Epithelial cell of esophagus (primary cell): ENCODE measurements at regions not wholly inside any gene's neighbourhood (a gene's known extent, or its start where the extent isn't known, plus 50 kb on each side); places are given as distances from the start of the nearest gene placed in this dataset.

Source experiments
- DNase-seq: peaks from one replicate; pipeline ENCODE4 v3.0.0; 2010; ENCODE audit warnings: low read depth
- H3K4me3 ChIP-seq: 2 replicates; pipeline ENCODE4 v1.5.1; 2011; ENCODE audit warnings: mild to moderate bottlenecking, low read length, control low read depth
- CTCF ChIP-seq: IDR thresholded peaks from 2 replicates; pipeline ENCODE4 v1.5.1; 2011; ENCODE audit warnings: low read depth, mild to moderate bottlenecking, low read length, control low read depth, inconsistent platforms; ENCODE audit not compliant: insufficient read depth; ENCODE audit errors: missing control alignments

- H3K4me3 ChIP-seq: no peak overlapping the region
- TF ChIP-seq CTCF: no peak
- DNase-seq: no peak
Observed at GRCh38 chrX:5586726-5587125, 641.9 kb downstream of the NLGN4X start.

DNA sequence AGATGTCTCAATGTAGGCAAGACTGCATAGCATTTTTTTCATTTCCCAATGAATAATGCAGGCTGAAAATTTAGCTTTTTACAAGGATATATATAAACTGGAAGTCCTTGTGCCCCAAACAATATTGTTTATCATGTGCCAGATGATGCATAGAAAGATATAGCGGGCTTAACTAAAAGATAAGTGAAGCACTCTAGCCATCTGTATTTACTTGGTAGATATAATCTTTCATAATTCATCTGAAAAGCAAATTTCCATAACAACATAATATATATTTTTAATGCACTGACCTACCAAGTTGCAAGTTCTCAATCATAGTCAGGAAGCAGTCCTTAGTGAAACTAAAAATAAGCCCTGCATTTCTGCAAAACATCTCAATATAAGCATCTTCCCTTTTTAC lies 653.3 kb downstream of the NLGN4X start:
- DNase-seq: no peak
- H3K4me3 ChIP-seq: no peak overlapping the region
- TF ChIP-seq CTCF: no peak

DNA sequence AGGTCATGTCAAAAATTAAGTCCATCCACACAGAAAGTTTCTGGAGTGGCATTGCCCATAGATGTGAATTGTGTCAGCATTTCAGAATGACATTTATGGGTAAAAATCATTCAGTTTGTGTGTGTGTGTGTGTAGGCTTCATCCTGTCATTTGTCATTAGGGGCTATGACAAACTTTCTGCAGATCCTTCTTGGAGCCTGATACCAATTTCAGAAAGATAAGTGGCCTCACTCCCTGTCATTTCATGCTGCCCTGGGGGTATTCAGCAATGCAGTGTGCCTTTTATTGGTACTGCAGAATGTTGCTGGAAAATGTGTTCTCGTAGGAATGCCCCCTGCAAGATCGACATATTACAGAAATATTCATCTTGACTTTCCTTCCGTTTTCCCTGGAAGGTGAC lies 659.7 kb downstream of the NLGN4X start:
- TF ChIP-seq CTCF: no peak
- no peak for DNase-seq
- H3K4me3 ChIP-seq: no peak overlapping the region

DNA sequence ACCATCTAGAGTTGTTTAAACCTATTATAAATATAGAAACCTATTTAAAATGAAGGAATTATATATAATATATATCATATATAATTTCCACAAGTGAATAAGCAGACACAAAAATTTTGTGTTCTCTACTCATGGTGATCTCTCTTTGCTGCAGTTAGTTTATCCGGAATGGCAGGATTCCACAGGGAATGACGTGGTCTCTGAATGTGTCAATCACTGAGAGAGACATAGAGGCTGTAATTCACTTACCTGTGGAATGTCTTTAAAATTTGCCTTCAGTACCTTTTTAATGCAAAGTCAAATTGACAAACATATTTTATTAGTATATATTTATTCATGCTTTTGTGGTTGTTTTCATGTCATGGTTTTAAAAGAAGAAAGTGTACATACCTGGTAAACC lies 669.3 kb downstream of the NLGN4X start:
- no peak for TF ChIP-seq CTCF
- peak; percentile 25 for DNase-seq
- no peak overlapping the region for H3K4me3 ChIP-seq

DNA sequence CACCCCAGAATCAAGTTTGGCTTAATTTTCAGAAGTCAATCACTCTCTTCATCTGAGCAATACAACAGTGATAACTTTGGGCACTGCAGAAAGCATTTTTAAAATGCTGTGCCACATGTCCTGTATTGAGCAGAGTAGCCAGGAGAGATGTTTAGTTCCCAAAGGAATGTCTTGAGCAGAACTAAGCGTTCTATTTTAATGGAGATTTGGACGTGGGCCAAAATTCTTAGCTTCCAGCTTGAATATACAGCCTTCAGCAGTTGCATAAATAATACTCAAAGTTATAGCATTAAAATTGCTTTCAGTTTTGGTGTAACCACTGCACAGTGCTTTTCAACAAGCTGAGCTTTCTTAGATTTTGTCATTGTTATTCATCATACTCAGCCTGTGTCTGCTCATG lies 679.2 kb downstream of the NLGN4X start:
- DNase-seq: no peak
- no peak for TF ChIP-seq CTCF
- no peak overlapping the region for H3K4me3 ChIP-seq

DNA sequence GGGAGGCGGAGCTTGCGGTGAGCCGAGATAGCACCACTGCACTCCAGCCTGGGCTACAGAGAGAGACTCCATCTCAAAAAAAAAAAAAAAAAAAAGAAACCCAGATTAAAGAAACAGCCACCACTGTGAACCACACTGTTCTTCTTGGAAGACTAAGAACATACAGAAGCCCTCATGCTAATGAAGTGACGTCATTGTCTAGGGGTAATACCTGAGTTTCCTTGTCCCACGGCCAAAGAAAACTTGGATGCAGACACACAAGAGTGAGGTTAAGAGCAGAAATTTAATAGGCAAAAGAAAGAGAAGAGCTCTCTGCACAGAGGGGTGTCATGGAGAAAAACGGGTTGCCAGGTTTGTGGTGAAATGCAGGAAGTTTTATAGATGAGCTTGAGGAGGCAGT lies 691.6 kb downstream of the NLGN4X start:
- TF ChIP-seq CTCF: no peak
- H3K4me3 ChIP-seq: no peak overlapping the region
- DNase-seq: no peak

DNA sequence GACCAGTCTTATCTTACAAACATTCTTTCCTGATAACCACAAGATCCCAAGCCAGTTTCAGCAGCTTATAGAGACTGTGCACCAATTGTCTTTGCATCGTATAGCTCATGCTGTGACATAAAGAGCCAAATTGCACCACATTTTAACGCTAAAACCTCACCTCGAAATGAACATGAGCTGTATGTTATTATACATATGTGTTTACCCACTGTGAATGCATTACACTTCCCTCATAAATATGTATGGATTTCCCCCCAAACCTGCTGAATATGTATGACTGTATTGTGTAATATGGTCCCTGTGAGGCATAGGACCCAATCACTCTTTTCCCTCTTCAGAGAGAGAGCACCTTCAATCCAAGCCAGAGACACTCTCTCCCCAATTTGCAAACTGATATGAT lies 692.4 kb downstream of the NLGN4X start:
- no peak overlapping the region for H3K4me3 ChIP-seq
- DNase-seq: no peak
- TF ChIP-seq CTCF: no peak
